ENCODE measurements at regions not wholly inside any gene's neighbourhood (a gene's known extent, or its start where the extent isn't known, plus 50 kb on each side); places are given as distances from the start of the nearest gene placed in this dataset.

GRCh38 chr18:56076723-56077122, 488.7 kb upstream of the TCF4 start:
- TF ChIP-seq, protein P1, sequence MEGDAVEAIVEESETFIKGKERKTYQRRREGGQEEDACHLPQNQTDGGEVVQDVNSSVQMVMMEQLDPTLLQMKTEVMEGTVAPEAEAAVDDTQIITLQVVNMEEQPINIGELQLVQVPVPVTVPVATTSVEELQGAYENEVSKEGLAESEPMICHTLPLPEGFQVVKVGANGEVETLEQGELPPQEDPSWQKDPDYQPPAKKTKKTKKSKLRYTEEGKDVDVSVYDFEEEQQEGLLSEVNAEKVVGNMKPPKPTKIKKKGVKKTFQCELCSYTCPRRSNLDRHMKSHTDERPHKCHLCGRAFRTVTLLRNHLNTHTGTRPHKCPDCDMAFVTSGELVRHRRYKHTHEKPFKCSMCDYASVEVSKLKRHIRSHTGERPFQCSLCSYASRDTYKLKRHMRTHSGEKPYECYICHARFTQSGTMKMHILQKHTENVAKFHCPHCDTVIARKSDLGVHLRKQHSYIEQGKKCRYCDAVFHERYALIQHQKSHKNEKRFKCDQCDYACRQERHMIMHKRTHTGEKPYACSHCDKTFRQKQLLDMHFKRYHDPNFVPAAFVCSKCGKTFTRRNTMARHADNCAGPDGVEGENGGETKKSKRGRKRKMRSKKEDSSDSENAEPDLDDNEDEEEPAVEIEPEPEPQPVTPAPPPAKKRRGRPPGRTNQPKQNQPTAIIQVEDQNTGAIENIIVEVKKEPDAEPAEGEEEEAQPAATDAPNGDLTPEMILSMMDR (IDR thresholded peaks at IDR 0.05), result no peak
- no peak for TF ChIP-seq POLR2A (IDR thresholded peaks at IDR 0.05)
